ENCODE measurements at regions not wholly inside any gene's neighbourhood (a gene's known extent, or its start where the extent isn't known, plus 50 kb on each side); places are given as distances from the start of the nearest gene placed in this dataset.

DNA sequence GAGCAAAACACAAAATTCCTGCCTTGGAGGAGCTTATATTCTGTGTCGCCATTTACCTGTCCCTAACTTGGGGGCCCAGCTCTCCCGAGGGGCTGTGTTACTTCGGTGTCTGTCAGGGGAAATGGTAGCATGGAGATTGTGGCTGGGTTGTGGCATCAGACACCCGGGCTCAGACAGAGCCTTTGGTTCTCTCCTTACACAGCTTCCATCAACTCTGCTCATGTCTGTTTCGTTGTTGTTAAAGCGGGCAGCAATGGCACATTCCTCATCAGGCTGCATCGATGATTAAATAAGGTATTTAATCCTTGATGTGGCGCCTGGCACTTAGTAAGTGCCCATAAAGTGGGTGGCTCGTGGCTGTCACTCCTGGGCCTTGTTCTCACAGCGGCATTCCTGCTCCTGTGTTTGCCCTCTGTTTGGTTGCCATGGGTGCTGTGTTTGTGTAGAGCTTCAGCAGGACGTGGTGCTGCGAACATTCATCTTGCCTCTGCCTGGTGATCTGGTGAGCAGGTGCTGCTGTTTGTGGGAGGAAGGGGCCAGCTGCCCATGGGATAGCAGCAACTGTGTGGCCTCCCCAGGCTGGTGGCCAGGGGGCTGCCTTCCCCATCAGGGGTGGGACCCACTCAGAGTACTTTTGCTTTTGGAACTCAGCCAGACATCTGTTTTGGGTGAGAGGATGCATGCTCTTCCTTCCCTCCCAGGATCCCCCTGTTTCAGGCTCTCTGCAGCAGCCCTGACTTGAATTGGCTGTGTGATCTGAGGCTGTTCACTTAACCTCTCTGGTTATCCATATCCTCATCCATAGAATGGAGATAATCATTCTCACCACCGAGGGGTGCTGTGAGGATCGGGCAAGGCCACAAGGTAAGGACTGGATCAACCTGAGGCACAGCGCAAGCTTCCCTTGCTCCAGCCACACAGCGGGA, 207.2 kb upstream of the SVIL start:
- no peaks in the 10 kb centered on the region for H3K36me3 ChIP-seq (ENCODE audit: control insufficient read depth, insufficient read depth, low read length)
- Mint-ChIP-seq H3K36me3 (ENCODE audit: insufficient read depth, unreplicated experiment) (peaks cover 7% of the 10 kb centered on the region), H3K4me1 (ENCODE audit: low read depth, unreplicated experiment) (peaks cover 52% of the 10 kb centered on the region), H3K4me3 (ENCODE audit: unreplicated experiment) (peak overlapping the region; percentile 31), H3K9me3 (ENCODE audit: unreplicated experiment) (peaks cover 15% of the 10 kb centered on the region), H3K27me3 (ENCODE audit: insufficient read depth, unreplicated experiment) (no peaks in the 10 kb centered on the region), H3K27ac (ENCODE audit: unreplicated experiment) (peak overlapping the region; percentile 93)
- ChIA-PET CTCF (no interaction called here), POLR2A (no interaction called here)
- peaks cover 47% of the 10 kb centered on the region for H3K4me1 ChIP-seq
- no TSS peak for BruUV-seq (replicated peaks)
- TF ChIP-seq, protein P1, sequence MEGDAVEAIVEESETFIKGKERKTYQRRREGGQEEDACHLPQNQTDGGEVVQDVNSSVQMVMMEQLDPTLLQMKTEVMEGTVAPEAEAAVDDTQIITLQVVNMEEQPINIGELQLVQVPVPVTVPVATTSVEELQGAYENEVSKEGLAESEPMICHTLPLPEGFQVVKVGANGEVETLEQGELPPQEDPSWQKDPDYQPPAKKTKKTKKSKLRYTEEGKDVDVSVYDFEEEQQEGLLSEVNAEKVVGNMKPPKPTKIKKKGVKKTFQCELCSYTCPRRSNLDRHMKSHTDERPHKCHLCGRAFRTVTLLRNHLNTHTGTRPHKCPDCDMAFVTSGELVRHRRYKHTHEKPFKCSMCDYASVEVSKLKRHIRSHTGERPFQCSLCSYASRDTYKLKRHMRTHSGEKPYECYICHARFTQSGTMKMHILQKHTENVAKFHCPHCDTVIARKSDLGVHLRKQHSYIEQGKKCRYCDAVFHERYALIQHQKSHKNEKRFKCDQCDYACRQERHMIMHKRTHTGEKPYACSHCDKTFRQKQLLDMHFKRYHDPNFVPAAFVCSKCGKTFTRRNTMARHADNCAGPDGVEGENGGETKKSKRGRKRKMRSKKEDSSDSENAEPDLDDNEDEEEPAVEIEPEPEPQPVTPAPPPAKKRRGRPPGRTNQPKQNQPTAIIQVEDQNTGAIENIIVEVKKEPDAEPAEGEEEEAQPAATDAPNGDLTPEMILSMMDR (IDR thresholded peaks at IDR 0.05; ENCODE audit: insufficient read depth in 1 of 2, low read depth in 1 of 2, low read length in 1 of 2, severe bottlenecking in 1 of 2, unreplicated experiment in 1 of 2) = no peak
- DNase-seq = peak; percentile 79 to 81
- peaks cover 14% of the 10 kb centered on the region for H3K9me3 ChIP-seq
- intact Hi-C loops (cut with micrococcal nuclease; ENCODE audit: unreplicated experiment) = loop anchor here (1.0 to 2.0 kb wide), 2 partner anchors 16 to 105 kb away; no protein-coding TSS in a partner anchor
- no peak overlapping the region for H3K4me3 ChIP-seq (ENCODE audit: low read depth, low read length)
- H3K27me3 ChIP-seq (replicated peaks; ENCODE audit: control insufficient read depth, insufficient read depth, low read length) = no peaks in the 10 kb centered on the region

DNA sequence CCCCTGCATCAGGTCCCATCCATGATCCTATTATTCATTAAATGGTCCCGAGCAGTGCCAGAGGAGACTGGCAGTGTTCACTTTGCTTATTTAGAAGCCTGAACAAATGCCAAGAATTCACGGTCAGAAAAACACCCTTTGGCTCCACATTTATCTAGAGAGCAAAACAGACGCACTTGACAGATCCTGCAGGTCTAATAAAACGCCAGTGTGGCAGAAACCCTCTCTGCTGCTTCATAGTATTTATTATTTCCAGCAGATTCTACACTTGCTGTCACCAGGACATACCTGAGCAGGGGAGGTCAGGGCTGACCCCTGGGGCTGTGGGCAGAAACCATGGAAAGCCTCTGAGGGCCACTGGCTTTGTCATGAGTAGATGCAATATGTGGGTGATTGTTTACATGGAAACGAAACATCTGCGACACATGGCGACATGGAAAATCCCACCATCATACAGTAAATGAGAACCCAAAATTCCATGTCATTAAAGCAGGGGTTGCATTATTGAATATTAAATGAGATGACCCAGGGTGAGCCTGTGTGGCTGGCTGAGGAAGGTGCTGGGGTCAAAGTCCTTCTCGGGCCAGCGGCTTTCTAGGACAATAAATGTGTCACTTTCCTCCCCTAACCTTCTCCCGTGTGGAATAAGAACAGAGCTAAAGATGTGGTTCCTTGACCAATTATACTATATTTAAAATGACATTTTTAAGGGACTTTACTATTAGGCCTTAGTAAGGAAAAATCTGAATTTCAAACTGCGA, 205.9 kb upstream of the SVIL start:
- Histone ChIP-seq H3K4me3 (ENCODE audit: low read depth, low read length) (no peak overlapping the region), H3K9me3 (peaks cover 16% of the 10 kb centered on the region), H3K27me3 (replicated peaks; ENCODE audit: control insufficient read depth, insufficient read depth, low read length) (no peaks in the 10 kb centered on the region), H3K36me3 (ENCODE audit: control insufficient read depth, insufficient read depth, low read length) (no peaks in the 10 kb centered on the region), H3K4me1 (peaks cover 50% of the 10 kb centered on the region)
- peaks cover 61% of the 10 kb centered on the region for H3K4me1 Mint-ChIP-seq (ENCODE audit: low read depth, unreplicated experiment)
- H3K9me3 Mint-ChIP-seq (ENCODE audit: unreplicated experiment) = peaks cover 14% of the 10 kb centered on the region
- H3K4me3 Mint-ChIP-seq (ENCODE audit: unreplicated experiment) = no peak overlapping the region
- H3K36me3 Mint-ChIP-seq (ENCODE audit: insufficient read depth, unreplicated experiment) = peaks cover 5% of the 10 kb centered on the region
- TF ChIP-seq, protein P1 (IDR thresholded peaks at IDR 0.05; ENCODE audit: insufficient read depth in 1 of 2, low read depth in 1 of 2, low read length in 1 of 2, severe bottlenecking in 1 of 2, unreplicated experiment in 1 of 2) = no peak
- peak in 1 of 2 experiments; percentile 44 for DNase-seq
- H3K27me3 Mint-ChIP-seq (ENCODE audit: insufficient read depth, unreplicated experiment) = no peaks in the 10 kb centered on the region
- peak overlapping the region; percentile 93 for H3K27ac Mint-ChIP-seq (ENCODE audit: unreplicated experiment)
- ChIA-PET CTCF (interaction anchor here (1.5 kb wide), 1 partner anchor 18 kb away, joined by 9 read pairs; no protein-coding TSS in a partner anchor), POLR2A (no interaction called here)
- no TSS peak for BruUV-seq (replicated peaks)
- intact Hi-C loops (cut with micrococcal nuclease; ENCODE audit: unreplicated experiment) = loop anchor here (1.0 to 2.0 kb wide), 2 partner anchors 25 to 104 kb away; no protein-coding TSS in a partner anchor

Data from Caco-2 (cell line).